SK-N-SH (cell line): ENCODE measurements at regions not wholly inside any gene's neighbourhood (a gene's known extent, or its start where the extent isn't known, plus 50 kb on each side); places are given as distances from the start of the nearest gene placed in this dataset.

Experiments used
- CTCF ChIA-PET: fragments of 300-600, 350-600 bp; formaldehyde crosslinking; extraction: SDS; loops from one replicate; lab custom pipeline; 2021; lab: Yijun Ruan, JAX
- POLR2A ChIA-PET: fragments of 350-600 bp; sonication (Branson Sonifier 250); formaldehyde crosslinking; extraction: SDS; loops from one replicate; lab custom pipeline; 2020; ENCODE audit warnings: antibody characterized with exemption, inconsistent platforms; lab: Yijun Ruan, JAX
- DNase-seq: peaks from one replicate; pipeline ENCODE4 v3.0.0; 2012
- H2AFZ ChIP-seq: fragments of 200-600 bp; sonication (generic); 2 replicates; pipeline ENCODE4 v1.8.1; 2016; ENCODE audit warnings: antibody characterized with exemption, mild to moderate bottlenecking, low read depth
- H3F3A ChIP-seq: fragments of 200-600 bp; sonication (generic); replicated peaks from 2 replicates; pipeline ENCODE3; 2016; ENCODE audit warnings: antibody characterized with exemption, mild to moderate bottlenecking; ENCODE audit not compliant: insufficient read depth
- H3K27ac ChIP-seq, 2 experiments: fragments of 200-500 bp in 1 of 2; fragments of 200-600 bp in 1 of 2; sonication (Bioruptor generic) in 1 of 2; sonication (generic), shearing (Covaris generic) in 1 of 2; 2 replicates each; pipeline versions ENCODE4 v1.5.1 to v1.6.1; 2014 to 2016; ENCODE audit warnings: low read depth in 2 of 2, inconsistent platforms in 1 of 2, low read length in 1 of 2, mild to moderate bottlenecking in 1 of 2, mixed read lengths in 1 of 2
- H3K27me3 ChIP-seq: fragments of 200-600 bp; sonication (generic), shearing (Covaris generic); 2 replicates; pipeline ENCODE4 v1.6.1; 2016; ENCODE audit warnings: mixed run types; ENCODE audit not compliant: insufficient read depth
- H3K36me3 ChIP-seq, 2 experiments: fragments of 200-500 bp in 1 of 2; fragments of 200-600 bp in 1 of 2; sonication (Bioruptor generic) in 1 of 2; sonication (generic) in 1 of 2; replicated peaks in 1 of 2; 2 replicates each; pipeline versions ENCODE3 to v1.5.1; 2014 to 2016; ENCODE audit warnings: low read length in 1 of 2, mild to moderate bottlenecking in 1 of 2; ENCODE audit not compliant: insufficient read depth in 2 of 2, control insufficient read depth in 1 of 2
- H3K4me1 ChIP-seq, 2 experiments: fragments of 200-500 bp in 1 of 2; fragments of 200-600 bp in 1 of 2; sonication (Bioruptor generic) in 1 of 2; sonication (generic), shearing (Covaris generic) in 1 of 2; 2 replicates each; pipeline versions ENCODE4 v1.5.1 to v1.6.1; 2014 to 2016; ENCODE audit warnings: low read depth in 1 of 2, low read length in 1 of 2, mixed run types in 1 of 2; ENCODE audit not compliant: insufficient read depth in 2 of 2, control insufficient read depth in 1 of 2
- H3K4me2 ChIP-seq: fragments of 200-600 bp; sonication (generic), shearing (Covaris generic); 2 replicates; pipeline ENCODE4 v1.6.1; 2017; ENCODE audit warnings: mixed run types
- H3K4me3 ChIP-seq, 2 experiments: fragments of 200-500 bp in 1 of 2; fragments of 200-600 bp in 1 of 2; sonication (Bioruptor generic) in 1 of 2; sonication (generic), shearing (Covaris generic) in 1 of 2; 2 replicates each; pipeline versions ENCODE4 v1.5.1 to v1.8.1; 2014 to 2016; ENCODE audit warnings: low read depth in 2 of 2, inconsistent platforms in 1 of 2, low read length in 1 of 2, mild to moderate bottlenecking in 1 of 2, mixed read lengths in 1 of 2, moderate library complexity in 1 of 2
- H3K79me2 ChIP-seq: fragments of 200-600 bp; sonication (generic); 2 replicates; pipeline ENCODE4 v1.8.1; 2017; ENCODE audit warnings: mild to moderate bottlenecking; ENCODE audit not compliant: insufficient read depth
- H3K9ac ChIP-seq: fragments of 200-600 bp; sonication (generic); 2 replicates; pipeline ENCODE4 v1.6.1; 2017; ENCODE audit warnings: mixed run types
- H3K9me2 ChIP-seq: fragments of 200-600 bp; sonication (generic); 2 replicates; pipeline ENCODE4 v1.6.1; 2017; ENCODE audit warnings: mixed run types
- H3K9me3 ChIP-seq: fragments of 200-600 bp; sonication (generic); 2 replicates; pipeline ENCODE4 v1.6.1; 2017; ENCODE audit warnings: mixed run types, mild to moderate bottlenecking, moderate library complexity
- H4K20me1 ChIP-seq: fragments of 200-600 bp; sonication (generic); 2 replicates; pipeline ENCODE4 v1.6.1; 2017; ENCODE audit warnings: mild to moderate bottlenecking, mixed run types; ENCODE audit not compliant: insufficient read depth
- CHD2 ChIP-seq: fragments of 150-350 bp; IDR thresholded peaks from 2 replicates; pipeline ENCODE4 v1.6.1; 2018; ENCODE audit warnings: low read length; ENCODE audit not compliant: partially characterized antibody
- CTCF ChIP-seq: fragments of 200-600 bp; sonication (generic); IDR thresholded peaks from 2 replicates; pipeline ENCODE4 v1.6.1; 2017; ENCODE audit warnings: antibody characterized with exemption, mild to moderate bottlenecking, moderate library complexity
- FOXJ3 ChIP-seq: sonication (generic); formaldehyde crosslinking; IDR thresholded peaks from 2 replicates; pipeline ENCODE4 v1.5.1; 2020; ENCODE audit warnings: mild to moderate bottlenecking, missing genetic modification reagents
- FOXM1 ChIP-seq: IDR thresholded peaks from 2 replicates; pipeline ENCODE4 v1.4.0; 2012; ENCODE audit warnings: low read depth, mild to moderate bottlenecking
- MXI1 ChIP-seq: IDR thresholded peaks from 2 replicates; pipeline ENCODE4 v1.6.1; 2012; ENCODE audit warnings: mild to moderate bottlenecking, low read depth, low read length, improper control_type of control experiment
- NFIC ChIP-seq: IDR thresholded peaks from 2 replicates; pipeline ENCODE4 v1.4.0; 2012; ENCODE audit warnings: borderline replicate concordance
- NRF1 ChIP-seq: IDR thresholded peaks from 2 replicates; pipeline ENCODE4 v1.6.1; 2012; ENCODE audit warnings: low read depth, mild to moderate bottlenecking, low read length
- POLR2AphosphoS5 ChIP-seq: IDR thresholded peaks from 2 replicates; pipeline ENCODE4 v1.6.1; 2012; ENCODE audit warnings: low read depth, low read length
- REST ChIP-seq: IDR thresholded peaks from 2 replicates; pipeline ENCODE4 v1.6.1; 2012; ENCODE audit warnings: mild to moderate bottlenecking, low read depth, low read length, moderate library complexity
- RXRA ChIP-seq: IDR thresholded peaks from 2 replicates; pipeline ENCODE4 v1.4.0; 2012; ENCODE audit warnings: low read depth, mild to moderate bottlenecking, borderline replicate concordance
- SIN3A ChIP-seq: IDR thresholded peaks from 2 replicates; pipeline ENCODE4 v1.6.1; 2012; ENCODE audit warnings: low read depth, mild to moderate bottlenecking, low read length, moderate library complexity, borderline replicate concordance
- SMC3 ChIP-seq: IDR thresholded peaks from 2 replicates; pipeline ENCODE4 v1.6.1; 2012; ENCODE audit warnings: low read depth, low read length, improper control_type of control experiment
- TAF1 ChIP-seq: IDR thresholded peaks from 2 replicates; pipeline ENCODE4 v1.6.1; 2012; ENCODE audit warnings: low read depth, mild to moderate bottlenecking, low read length, moderate library complexity, borderline replicate concordance
- TCF12 ChIP-seq: IDR thresholded peaks from 2 replicates; pipeline ENCODE4 v1.4.0; 2012
- TEAD4 ChIP-seq: IDR thresholded peaks from 2 replicates; pipeline ENCODE4 v1.4.0; 2012; ENCODE audit warnings: mild to moderate bottlenecking, borderline replicate concordance; ENCODE audit not compliant: insufficient read depth
- YY1 ChIP-seq: IDR thresholded peaks from 2 replicates; pipeline ENCODE4 v1.4.0; 2012; ENCODE audit warnings: low read depth, mild to moderate bottlenecking
- WGBS: methylation state at CpG from one replicate; pipeline ENCODE4 v1.1.6; 2017; ENCODE audit warnings: low lambda C conversion rate; 5-methylcytosine and 5-hydroxymethylcytosine counted together
- TF ChIP-seq, protein P1 (sequence below): IDR thresholded peaks from 2 replicates; pipeline ENCODE4 v1.4.0; 2012; ENCODE audit warnings: low read depth

DNA sequence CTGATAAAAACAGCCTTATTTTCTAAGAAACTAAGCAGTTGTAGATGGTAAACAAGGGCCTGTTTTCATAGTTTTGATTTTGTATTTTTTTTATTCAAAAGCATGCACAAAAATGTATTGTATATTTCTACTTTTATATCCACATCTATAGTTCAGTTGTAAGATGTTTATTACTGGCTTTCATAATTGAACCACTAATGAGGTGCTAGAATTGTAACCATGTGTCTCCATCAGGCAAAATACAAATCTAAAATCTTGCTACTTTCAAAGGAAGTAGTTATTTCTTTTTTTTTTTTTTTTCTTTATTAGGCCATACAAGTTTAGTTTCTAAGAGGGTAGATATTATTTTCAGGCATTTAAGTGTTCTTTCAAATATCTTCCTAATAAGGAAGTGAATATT, 1755.0 kb downstream of the MAT2B start:
- Histone ChIP-seq H3F3A (no peaks in the 10 kb centered on the region), H3K27me3 (no peaks in the 10 kb centered on the region), H3K4me3 (no peak overlapping the region), H3K4me2 (no peak overlapping the region), H3K4me1 (peaks cover 0 to 7% of the 10 kb centered on the region in 2 experiments; a peak in 2 of 4 replicates), H3K9me3 (no peaks in the 10 kb centered on the region), H4K20me1 (no peaks in the 10 kb centered on the region), H2AFZ (no peak overlapping the region), H3K27ac (no peak overlapping the region), H3K36me3 (no peaks in the 10 kb centered on the region), H3K79me2 (no peaks in the 10 kb centered on the region), H3K9ac (no peak overlapping the region), H3K9me2 (no peaks in the 10 kb centered on the region)
- ChIA-PET CTCF (no interaction called here), POLR2A (no interaction called here)
- no peak for DNase-seq
- TF ChIP-seq FOXJ3 (CRISPR knock-in tag) (no peak), CHD2 (no peak), TAF1 (no peak), TEAD4 (no peak), POLR2AphosphoS5 (no peak), FOXM1 (no peak), MXI1 (no peak), REST (no peak), YY1 (no peak)
- TF ChIP-seq, protein P1, sequence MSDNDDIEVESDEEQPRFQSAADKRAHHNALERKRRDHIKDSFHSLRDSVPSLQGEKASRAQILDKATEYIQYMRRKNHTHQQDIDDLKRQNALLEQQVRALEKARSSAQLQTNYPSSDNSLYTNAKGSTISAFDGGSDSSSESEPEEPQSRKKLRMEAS: no peak

- no peaks in the 10 kb centered on the region for H3K36me3 ChIP-seq
- POLR2A ChIA-PET: no interaction called here
- TF ChIP-seq REST (no peak), NRF1 (no peak), FOXJ3 (CRISPR knock-in tag) (no peak), RXRA (no peak), TEAD4 (no peak), NFIC (no peak), CTCF (no peak), TCF12 (no peak), FOXM1 (no peak), SIN3A (no peak), SMC3 (no peak), YY1 (no peak)
- TF ChIP-seq, protein P1: no peak
Observed at GRCh38 chr5:165263536-165263935, 1758.1 kb downstream of the MAT2B start.

More at GRCh38 chr5:165263536-165263935, 1758.1 kb downstream of the MAT2B start:
- Histone ChIP-seq H3K27ac (no peak overlapping the region), H3K79me2 (no peaks in the 10 kb centered on the region), H3K9me3 (no peaks in the 10 kb centered on the region), H3K9ac (no peak overlapping the region), H2AFZ (no peak overlapping the region), H3K27me3 (no peaks in the 10 kb centered on the region), H3K4me2 (no peak overlapping the region), H3K9me2 (no peaks in the 10 kb centered on the region), H4K20me1 (no peaks in the 10 kb centered on the region), H3F3A (no peaks in the 10 kb centered on the region), H3K4me1 (peaks cover 0 to 2% of the 10 kb centered on the region in 2 experiments; a peak in 2 of 4 replicates), H3K4me3 (no peak overlapping the region)
- CTCF ChIA-PET: no interaction called here
- 57% methylated on average over 3 of the region's 3 CpGs for WGBS
- no peak for DNase-seq
